Thymus (tissue), 11 donors: ENCODE measurements at regions not wholly inside any gene's neighbourhood (a gene's known extent, or its start where the extent isn't known, plus 50 kb on each side); places are given as distances from the start of the nearest gene placed in this dataset.
"Not testable (repeated sequence)": the region's sequence is repeated elsewhere in the genome, so short reads cannot be mapped to it uniquely, and the experiment has no call there.

Experiments used
- DNase-seq, 9 donors: peaks; one replicate each; pipeline ENCODE4 v3.0.0-alpha.2; 2013; ENCODE audit warnings: low spot score in 9 of 9, low read depth in 6 of 9, missing footprints in 1 of 9
- H3K27ac ChIP-seq, 2 donors: one replicate each; pipeline ENCODE4 v1.5.1; 2013; ENCODE audit warnings: control low read depth in 1 of 2, low read depth in 1 of 2, low read length in 1 of 2, mild to moderate bottlenecking in 1 of 2, moderate library complexity in 1 of 2
- H3K27me3 ChIP-seq, 2 donors: one replicate each; pipeline ENCODE4 v1.5.1; 2013; ENCODE audit warnings: low read length in 1 of 2; ENCODE audit not compliant: control insufficient read depth in 2 of 2, insufficient read depth in 1 of 2
- H3K36me3 ChIP-seq, 2 donors: one replicate each; pipeline ENCODE4 v1.5.1; 2013; ENCODE audit warnings: low read length in 1 of 2, mild to moderate bottlenecking in 1 of 2, moderate library complexity in 1 of 2; ENCODE audit not compliant: control insufficient read depth in 2 of 2, insufficient read depth in 2 of 2
- H3K4me1 ChIP-seq, 2 donors: one replicate each; pipeline ENCODE4 v1.5.1; 2013; ENCODE audit warnings: low read length in 2 of 2; ENCODE audit not compliant: control insufficient read depth in 2 of 2, insufficient read depth in 2 of 2
- H3K4me3 ChIP-seq, 2 donors: one replicate each; pipeline ENCODE4 v1.5.1; 2013; ENCODE audit warnings: low read length in 2 of 2, control low read depth in 1 of 2, mild to moderate bottlenecking in 1 of 2
- H3K9me3 ChIP-seq, 2 donors: one replicate each; pipeline ENCODE4 v1.5.1; 2013; ENCODE audit warnings: low read length in 1 of 2, mild to moderate bottlenecking in 1 of 2; ENCODE audit not compliant: control insufficient read depth in 2 of 2, insufficient read depth in 1 of 2
- WGBS: extraction: QIAGEN DNeasy Blood & Tissue Kit; methylation state at CpG from one replicate; pipeline ENCODE4 v1.1.7; 2013; 5-methylcytosine and 5-hydroxymethylcytosine counted together
- donor health status: healthy.

DNA sequence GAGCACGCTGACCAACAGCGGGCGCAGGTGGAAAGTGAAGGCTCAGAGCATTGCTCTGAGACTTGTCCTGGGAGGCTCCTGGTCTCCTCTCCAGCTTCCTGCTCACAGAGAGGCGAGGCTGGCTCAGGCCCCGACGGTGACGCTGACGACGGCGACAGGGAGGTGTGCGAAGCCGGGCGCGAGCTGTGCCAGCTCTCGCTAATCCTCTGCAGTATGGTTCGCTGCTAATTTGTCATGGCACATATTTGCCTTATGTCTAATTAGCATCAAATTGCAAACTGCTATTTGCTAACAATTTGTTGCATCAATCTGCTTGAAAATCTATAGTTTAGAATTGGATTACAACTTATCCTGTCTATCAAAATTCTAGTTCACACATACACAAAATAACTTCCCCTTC is 469.8 kb upstream of the ZNF507 start:
- no peaks in the 10 kb centered on the region for H3K4me1 ChIP-seq
- 97% methylated on average over 16 of the region's 16 CpGs for whole genome bisulfite sequencing
- H3K27ac ChIP-seq = no peak overlapping the region
- H3K36me3 ChIP-seq = no peaks in the 10 kb centered on the region
- no peaks in the 10 kb centered on the region for H3K9me3 ChIP-seq
- no peak overlapping the region for H3K4me3 ChIP-seq
- no peaks in the 10 kb centered on the region for H3K27me3 ChIP-seq
- DNase-seq = no peak

- Histone ChIP-seq H3K4me1 (no peaks in the 10 kb centered on the region), H3K27me3 (no peaks in the 10 kb centered on the region), H3K9me3 (peaks cover 0 to 2% of the 10 kb centered on the region in 2 donors), H3K36me3 (no peaks in the 10 kb centered on the region), H3K4me3 (no peak overlapping the region), H3K27ac (no peak overlapping the region)
- 86% methylated on average over 2 of the region's 2 CpGs for WGBS
- no peak for DNase-seq
Observed at GRCh38 chr19:31880283-31880682, 465.1 kb upstream of the ZNF507 start.

GRCh38 chr19:31881988-31882387 is 463.4 kb upstream of the ZNF507 start:
- WGBS = 87% methylated on average over 7 of the region's 7 CpGs
- no peaks in the 10 kb centered on the region for H3K27me3 ChIP-seq
- peaks cover 0 to 2% of the 10 kb centered on the region in 2 donors for H3K9me3 ChIP-seq
- H3K4me1 ChIP-seq = no peaks in the 10 kb centered on the region
- H3K36me3 ChIP-seq = no peaks in the 10 kb centered on the region
- H3K27ac ChIP-seq = no peak overlapping the region
- DNase-seq = no peak
- no peak overlapping the region for H3K4me3 ChIP-seq

DNA sequence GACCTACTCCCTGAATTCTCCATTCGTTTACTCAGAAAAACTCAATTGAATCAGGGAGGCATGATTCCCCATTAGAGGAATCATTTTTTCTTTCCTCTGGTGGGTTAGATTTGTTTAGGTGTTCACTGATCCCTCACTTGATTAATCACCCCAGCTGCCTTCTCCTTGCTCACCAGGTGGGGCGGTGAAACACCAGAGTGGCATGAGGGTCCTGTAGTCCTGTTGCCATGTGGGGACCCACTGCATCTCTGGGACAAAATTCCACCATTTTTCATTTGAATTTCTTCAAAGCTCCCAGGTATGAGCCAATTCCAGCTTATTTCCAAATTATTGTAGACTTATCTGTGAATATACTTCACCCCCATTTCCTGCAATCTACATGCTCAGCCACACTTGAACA is 462.7 kb upstream of the ZNF507 start:
- no peaks in the 10 kb centered on the region for H3K27me3 ChIP-seq
- H3K9me3 ChIP-seq = peaks cover 0 to 2% of the 10 kb centered on the region in 2 donors
- H3K27ac ChIP-seq = no peak overlapping the region
- H3K4me3 ChIP-seq = no peak overlapping the region
- WGBS = 93% methylated on average over 2 of the region's 2 CpGs
- H3K36me3 ChIP-seq = no peaks in the 10 kb centered on the region
- no peaks in the 10 kb centered on the region for H3K4me1 ChIP-seq
- no peak for DNase-seq

DNA sequence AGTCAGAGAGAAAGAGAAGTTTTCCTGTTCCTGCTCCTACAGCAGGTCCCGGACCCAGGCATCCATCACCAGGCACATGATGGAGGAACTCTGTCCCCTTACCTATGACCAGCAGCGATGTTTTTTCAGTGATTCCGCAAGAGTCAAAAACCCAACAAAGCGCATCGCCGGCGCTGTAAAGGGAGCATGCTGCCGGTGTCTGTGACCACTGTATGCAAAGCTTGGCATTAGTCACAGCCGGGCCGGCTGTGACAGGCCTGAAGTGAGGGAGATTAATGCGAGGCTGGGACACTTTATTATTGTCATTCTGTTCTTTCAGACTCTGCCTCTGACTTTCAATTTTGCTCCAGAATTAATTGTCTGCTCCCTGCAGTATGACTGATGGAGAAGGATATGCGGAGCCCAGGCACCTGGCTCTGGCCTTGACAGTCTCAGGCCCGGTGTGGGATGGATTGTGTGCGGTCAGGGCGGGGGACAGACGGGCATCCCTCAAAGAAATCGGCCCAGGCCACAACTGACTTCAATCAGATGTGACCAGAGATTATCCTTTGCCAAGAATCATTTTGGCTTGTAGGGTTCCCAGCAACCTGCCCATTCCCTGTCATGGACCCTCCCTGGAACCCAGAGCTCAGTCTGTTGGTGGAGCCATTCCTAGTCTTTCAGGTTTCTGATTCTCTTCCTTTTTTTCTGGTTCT is 462.0 kb upstream of the ZNF507 start:
- H3K4me3 ChIP-seq = no peak overlapping the region
- peaks cover 0 to 2% of the 10 kb centered on the region in 2 donors for H3K9me3 ChIP-seq
- H3K36me3 ChIP-seq = no peaks in the 10 kb centered on the region
- H3K27me3 ChIP-seq = no peaks in the 10 kb centered on the region
- DNase-seq = no peak
- no peak overlapping the region for H3K27ac ChIP-seq
- no peaks in the 10 kb centered on the region for H3K4me1 ChIP-seq
- 93% methylated on average over 17 of the region's 17 CpGs for WGBS

- no peaks in the 10 kb centered on the region for H3K4me1 ChIP-seq
- H3K27ac ChIP-seq = no peak overlapping the region
- DNase-seq = no peak
- H3K4me3 ChIP-seq = no peak overlapping the region
- WGBS = 92% methylated on average over 8 of the region's 8 CpGs
- H3K36me3 ChIP-seq = no peaks in the 10 kb centered on the region
- H3K27me3 ChIP-seq = no peaks in the 10 kb centered on the region
- H3K9me3 ChIP-seq = peaks cover 0 to 2% of the 10 kb centered on the region in 2 donors
Observed at GRCh38 chr19:31885280-31885853, 460.0 kb upstream of the ZNF507 start.

DNA sequence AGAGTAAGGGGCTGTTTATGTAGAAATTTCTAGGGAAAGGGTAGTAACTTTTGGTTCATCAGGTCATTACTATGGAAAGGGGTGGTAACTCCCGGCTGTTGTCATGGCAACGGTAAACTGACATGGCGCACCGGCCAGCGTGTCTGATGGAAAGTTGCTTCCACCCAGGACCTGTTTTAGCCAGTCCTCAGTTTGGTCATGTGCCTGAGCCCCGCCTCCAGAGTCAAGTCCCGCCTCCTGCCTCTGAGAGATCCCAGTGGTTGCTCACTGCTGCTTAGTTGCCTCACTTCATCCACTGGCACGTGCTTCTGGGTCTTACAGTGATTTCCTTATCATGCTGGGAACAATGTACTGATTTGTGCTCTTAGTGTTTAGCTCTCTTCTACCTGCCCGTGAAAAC is 455.2 kb upstream of the ZNF507 start:
- no peak for DNase-seq
- Histone ChIP-seq H3K4me3 (no peak overlapping the region), H3K27ac (no peak overlapping the region), H3K4me1 (no peaks in the 10 kb centered on the region), H3K36me3 (no peaks in the 10 kb centered on the region), H3K27me3 (no peaks in the 10 kb centered on the region), H3K9me3 (no peaks in the 10 kb centered on the region)
- 96% methylated on average over 9 of the region's 9 CpGs for WGBS

GRCh38 chr19:31892060-31892459 is 453.4 kb upstream of the ZNF507 start:
- Histone ChIP-seq H3K4me3 (no peak overlapping the region), H3K27me3 (no peaks in the 10 kb centered on the region), H3K9me3 (peaks cover 0 to under 1% of the 10 kb centered on the region in 2 donors), H3K27ac (no peak overlapping the region), H3K36me3 (no peaks in the 10 kb centered on the region), H3K4me1 (no peaks in the 10 kb centered on the region)
- no peak for DNase-seq
- 85% methylated on average over 2 of the region's 2 CpGs for WGBS

DNA sequence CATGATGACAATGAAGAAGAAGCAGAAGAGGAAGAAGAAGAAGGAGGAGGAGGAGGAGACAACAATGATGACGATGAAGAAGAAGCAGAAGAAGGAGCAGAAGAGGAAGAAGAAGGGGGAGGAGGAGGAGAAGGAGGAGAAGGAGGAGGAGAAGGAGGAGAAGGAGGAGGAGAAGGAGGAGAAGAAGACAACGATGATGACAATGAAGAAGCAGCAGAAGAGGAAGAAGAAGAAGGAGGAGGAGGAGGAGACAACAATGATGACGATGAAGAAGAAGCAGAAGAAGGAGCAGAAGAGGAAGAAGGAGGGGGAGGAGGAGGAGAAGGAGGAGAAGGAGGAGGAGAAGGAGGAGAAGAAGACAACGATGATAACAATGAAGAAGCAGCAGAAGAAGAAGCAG is 451.9 kb upstream of the ZNF507 start:
- not testable (repeated sequence) for H3K9me3 ChIP-seq, DNase-seq, H3K4me3 ChIP-seq, H3K4me1 ChIP-seq, H3K36me3 ChIP-seq, H3K27me3 ChIP-seq, H3K27ac ChIP-seq
- 69% methylated on average over 4 of the region's 4 CpGs for WGBS
